ENCODE measurements at regions not wholly inside any gene's neighbourhood (a gene's known extent, or its start where the extent isn't known, plus 50 kb on each side); places are given as distances from the start of the nearest gene placed in this dataset.
"Not testable (repeated sequence)": the region's sequence is repeated elsewhere in the genome, so short reads cannot be mapped to it uniquely, and the experiment has no call there.

GRCh38 chr3:130800829-130801228 lies 54.2 kb upstream of the PIK3R4 start:
- no CpG with 5 or more reads among the region's 7 CpGs for WGBS (ENCODE audit: insufficient coverage)
- Mint-ChIP-seq H3K36me3 (no peaks in the 10 kb centered on the region), H3K27ac (no peak overlapping the region), H3K4me1 (no peaks in the 10 kb centered on the region), H3K4me3 (no peak overlapping the region), H3K27me3 (peaks cover 4 to 17% of the 10 kb centered on the region in 2 donors), H3K9me3 (peaks cover 0 to 2% (median 0%) of the 10 kb centered on the region in 3 donors)
- H3K9me3 ChIP-seq: no peaks in the 10 kb centered on the region
- H3K27ac ChIP-seq (ENCODE audit: low read length): no peak overlapping the region
- no peak for DNase-seq
- no peak overlapping the region for H3K4me3 ChIP-seq (ENCODE audit: control insufficient read depth in 1 of 2, extremely low read depth in 1 of 2, low read length in 1 of 2)
- POLR2A ChIA-PET: no interaction called here
- no peaks in the 10 kb centered on the region for H3K27me3 ChIP-seq (replicated peaks in 1 of 2; ENCODE audit: control insufficient read depth in 2 of 2, extremely low read depth in 1 of 2, insufficient read depth in 2 of 2, low read length in 1 of 2)
- ATAC-seq (replicated peaks in 1 of 4): no peak
- no peaks in the 10 kb centered on the region for H3K36me3 ChIP-seq (ENCODE audit: control insufficient read depth in 2 of 2, extremely low read depth in 1 of 2, insufficient read depth in 1 of 2, low read length in 1 of 2)
- CTCF ChIA-PET: no interaction called here
- no peaks in the 10 kb centered on the region for H3K4me1 ChIP-seq (ENCODE audit: control insufficient read depth in 1 of 2, extremely low read depth in 1 of 2, insufficient read depth in 2 of 2, low read length in 2 of 2)

- Histone ChIP-seq H3K27me3 (replicated peaks in 1 of 2; ENCODE audit: control insufficient read depth in 2 of 2, extremely low read depth in 1 of 2, insufficient read depth in 2 of 2, low read length in 1 of 2) (no peaks in the 10 kb centered on the region), H3K4me3 (ENCODE audit: control insufficient read depth in 1 of 2, extremely low read depth in 1 of 2, low read length in 1 of 2) (no peak overlapping the region), H3K27ac (ENCODE audit: low read length) (no peak overlapping the region), H3K4me1 (ENCODE audit: control insufficient read depth in 1 of 2, extremely low read depth in 1 of 2, insufficient read depth in 2 of 2, low read length in 2 of 2) (no peaks in the 10 kb centered on the region), H3K36me3 (ENCODE audit: control insufficient read depth in 2 of 2, extremely low read depth in 1 of 2, insufficient read depth in 1 of 2, low read length in 1 of 2) (no peaks in the 10 kb centered on the region), H3K9me3 (no peaks in the 10 kb centered on the region)
- H3K4me1 Mint-ChIP-seq: no peaks in the 10 kb centered on the region
- H3K9me3 Mint-ChIP-seq: peaks cover 0 to 6% (median 0%) of the 10 kb centered on the region in 3 donors
- CTCF ChIA-PET: no interaction called here
- no peak for ATAC-seq (replicated peaks in 1 of 4)
- POLR2A ChIA-PET: no interaction called here
- H3K27me3 Mint-ChIP-seq: peaks cover 4 to 18% of the 10 kb centered on the region in 2 donors
- no peak for DNase-seq
- no peak overlapping the region for H3K27ac Mint-ChIP-seq
- WGBS (ENCODE audit: insufficient coverage): no CpG with 5 or more reads among the region's 3 CpGs
- no peak overlapping the region for H3K4me3 Mint-ChIP-seq
- H3K36me3 Mint-ChIP-seq: no peaks in the 10 kb centered on the region
Measured at GRCh38 chr3:130801473-130801872, 54.8 kb upstream of the PIK3R4 start.

GRCh38 chr3:130811557-130811956 lies 64.9 kb upstream of the PIK3R4 start:
- no peak overlapping the region for H3K4me3 Mint-ChIP-seq
- no peaks in the 10 kb centered on the region for H3K36me3 Mint-ChIP-seq
- no peak overlapping the region for H3K27ac Mint-ChIP-seq
- H3K9me3 Mint-ChIP-seq: peaks cover 0 to 3% (median 0%) of the 10 kb centered on the region in 3 donors
- no peak for ATAC-seq (replicated peaks in 1 of 4)
- Histone ChIP-seq H3K27me3 (replicated peaks in 1 of 2; ENCODE audit: control insufficient read depth in 2 of 2, extremely low read depth in 1 of 2, insufficient read depth in 2 of 2, low read length in 1 of 2) (no peaks in the 10 kb centered on the region), H3K4me3 (ENCODE audit: control insufficient read depth in 1 of 2, extremely low read depth in 1 of 2, low read length in 1 of 2) (no peak overlapping the region), H3K9me3 (no peaks in the 10 kb centered on the region), H3K27ac (ENCODE audit: low read length) (no peak overlapping the region), H3K36me3 (ENCODE audit: control insufficient read depth in 2 of 2, extremely low read depth in 1 of 2, insufficient read depth in 1 of 2, low read length in 1 of 2) (no peaks in the 10 kb centered on the region), H3K4me1 (ENCODE audit: control insufficient read depth in 1 of 2, extremely low read depth in 1 of 2, insufficient read depth in 2 of 2, low read length in 2 of 2) (no peaks in the 10 kb centered on the region)
- CTCF ChIA-PET: interaction anchor here in 1 of 2 donors (0.6 kb wide), 2 partner anchors 116 to 248 kb away, joined by 3 read pairs; no protein-coding TSS in a partner anchor
- 50% methylated on average over 1 of the region's 2 CpGs for WGBS (ENCODE audit: insufficient coverage)
- POLR2A ChIA-PET: interaction anchor here in 1 of 2 donors (0.5 kb wide), 1 partner anchor 258 kb away, joined by 3 read pairs; no protein-coding TSS in a partner anchor
- no peak for DNase-seq
- peaks cover 0 to 2% of the 10 kb centered on the region in 2 donors for H3K27me3 Mint-ChIP-seq
- no peaks in the 10 kb centered on the region for H3K4me1 Mint-ChIP-seq

GRCh38 chr3:130814691-130815472 lies 68.3 kb upstream of the PIK3R4 start:
- H3K9me3 Mint-ChIP-seq: no peaks in the 10 kb centered on the region
- Histone ChIP-seq H3K4me3 (ENCODE audit: control insufficient read depth in 1 of 2, extremely low read depth in 1 of 2, low read length in 1 of 2) (no peak overlapping the region), H3K36me3 (ENCODE audit: control insufficient read depth in 2 of 2, extremely low read depth in 1 of 2, insufficient read depth in 1 of 2, low read length in 1 of 2) (no peaks in the 10 kb centered on the region), H3K27ac (ENCODE audit: low read length) (no peak overlapping the region), H3K27me3 (replicated peaks in 1 of 2; ENCODE audit: control insufficient read depth in 2 of 2, extremely low read depth in 1 of 2, insufficient read depth in 2 of 2, low read length in 1 of 2) (no peaks in the 10 kb centered on the region), H3K4me1 (ENCODE audit: control insufficient read depth in 1 of 2, extremely low read depth in 1 of 2, insufficient read depth in 2 of 2, low read length in 2 of 2) (no peaks in the 10 kb centered on the region), H3K9me3 (no peaks in the 10 kb centered on the region)
- 89% methylated on average over 27 of the region's 36 CpGs for WGBS (ENCODE audit: insufficient coverage)
- ATAC-seq (replicated peaks in 1 of 4) (no peak), DNase-seq (peak in 1 of 35 experiments; percentile 0)
- no peak overlapping the region for H3K4me3 Mint-ChIP-seq
- H3K27me3 Mint-ChIP-seq: peaks cover 0 to 3% of the 10 kb centered on the region in 2 donors
- no peaks in the 10 kb centered on the region for H3K36me3 Mint-ChIP-seq
- ChIA-PET CTCF (no interaction called here), POLR2A (no interaction called here)
- H3K27ac Mint-ChIP-seq: no peak overlapping the region
- H3K4me1 Mint-ChIP-seq: no peaks in the 10 kb centered on the region

- no peak overlapping the region for H3K4me3 Mint-ChIP-seq
- peaks cover 5 to 7% of the 10 kb centered on the region in 2 donors for H3K27me3 Mint-ChIP-seq
- H3K4me1 ChIP-seq (ENCODE audit: control insufficient read depth in 1 of 2, extremely low read depth in 1 of 2, insufficient read depth in 2 of 2, low read length in 2 of 2): no peaks in the 10 kb centered on the region
- no peaks in the 10 kb centered on the region for H3K9me3 ChIP-seq
- no peaks in the 10 kb centered on the region for H3K9me3 Mint-ChIP-seq
- no peak overlapping the region for H3K4me3 ChIP-seq (ENCODE audit: control insufficient read depth in 1 of 2, extremely low read depth in 1 of 2, low read length in 1 of 2)
- ATAC-seq (replicated peaks in 1 of 4) (no peak), DNase-seq (no peak)
- no peak overlapping the region for H3K27ac Mint-ChIP-seq
- ChIA-PET POLR2A (no interaction called here), CTCF (interaction anchor here in 1 of 2 donors (0.6 kb wide), 1 partner anchor 12 kb away, joined by 3 read pairs; no protein-coding TSS in a partner anchor)
- no peaks in the 10 kb centered on the region for H3K4me1 Mint-ChIP-seq
- H3K36me3 Mint-ChIP-seq: no peaks in the 10 kb centered on the region
- 68% methylated on average over 2 of the region's 6 CpGs for WGBS (ENCODE audit: insufficient coverage)
- no peaks in the 10 kb centered on the region for H3K36me3 ChIP-seq (ENCODE audit: control insufficient read depth in 2 of 2, extremely low read depth in 1 of 2, insufficient read depth in 1 of 2, low read length in 1 of 2)
- H3K27ac ChIP-seq (ENCODE audit: low read length): no peak overlapping the region
- no peaks in the 10 kb centered on the region for H3K27me3 ChIP-seq (replicated peaks in 1 of 2; ENCODE audit: control insufficient read depth in 2 of 2, extremely low read depth in 1 of 2, insufficient read depth in 2 of 2, low read length in 1 of 2)
Measured at GRCh38 chr3:130816561-130817445, 70.2 kb upstream of the PIK3R4 start.

- H3K4me1 Mint-ChIP-seq; H3K27ac ChIP-seq (ENCODE audit: low read length); H3K27ac Mint-ChIP-seq; H3K4me3 ChIP-seq (ENCODE audit: control insufficient read depth in 1 of 2, extremely low read depth in 1 of 2, low read length in 1 of 2); H3K27me3 ChIP-seq (replicated peaks in 1 of 2; ENCODE audit: control insufficient read depth in 2 of 2, extremely low read depth in 1 of 2, insufficient read depth in 2 of 2, low read length in 1 of 2); H3K9me3 ChIP-seq; H3K27me3 Mint-ChIP-seq; POLR2A ChIA-PET; H3K36me3 ChIP-seq (ENCODE audit: control insufficient read depth in 2 of 2, extremely low read depth in 1 of 2, insufficient read depth in 1 of 2, low read length in 1 of 2); DNase-seq; H3K36me3 Mint-ChIP-seq; H3K4me1 ChIP-seq (ENCODE audit: control insufficient read depth in 1 of 2, extremely low read depth in 1 of 2, insufficient read depth in 2 of 2, low read length in 2 of 2); CTCF ChIA-PET; H3K4me3 Mint-ChIP-seq; ATAC-seq (replicated peaks in 1 of 4); H3K9me3 Mint-ChIP-seq: not testable (repeated sequence)
- WGBS (ENCODE audit: insufficient coverage): 90% methylated on average over 2 of the region's 3 CpGs
Measured at GRCh38 chr3:130818066-130818465, 71.4 kb upstream of the PIK3R4 start.
